SU-DHL-6 (cell line): ENCODE measurements at regions not wholly inside any gene's neighbourhood (a gene's known extent, or its start where the extent isn't known, plus 50 kb on each side); places are given as distances from the start of the nearest gene placed in this dataset.

Experiments
- H2AFZ ChIP-seq: fragments of 200-600 bp; sonication (generic); 2 replicates; pipeline ENCODE4 v1.6.1; 2014; ENCODE audit warnings: low read depth, mild to moderate bottlenecking, moderate library complexity, mixed read lengths, antibody characterized with exemption, low read length; ENCODE audit not compliant: severe bottlenecking
- H3F3A ChIP-seq: fragments of 200-600 bp; shearing (Covaris generic); 2 replicates; pipeline ENCODE4 v1.6.0; 2016; ENCODE audit warnings: antibody characterized with exemption, mild to moderate bottlenecking; ENCODE audit not compliant: insufficient read depth
- H3K27ac ChIP-seq: fragments of 200-600 bp; sonication (generic); 2 replicates; pipeline ENCODE4 v1.5.1; 2016; ENCODE audit warnings: low read depth, mild to moderate bottlenecking, low read length, moderate library complexity, mixed read lengths
- H3K27me3 ChIP-seq: fragments of 200-600 bp; sonication (generic), shearing (Covaris generic); 2 replicates; pipeline ENCODE4 v1.6.0; 2014; ENCODE audit warnings: mild to moderate bottlenecking, low read length
- H3K36me3 ChIP-seq: fragments of 200-600 bp; sonication (generic); 2 replicates; pipeline ENCODE4 v1.6.1; 2014; ENCODE audit warnings: mild to moderate bottlenecking, low read length, mixed read lengths
- H3K4me2 ChIP-seq: fragments of 300-600, 200-600 bp; shearing (Covaris generic), sonication (generic); 2 replicates; pipeline ENCODE4 v1.6.0; 2014; ENCODE audit warnings: low read length, low read depth, mild to moderate bottlenecking; ENCODE audit not compliant: poor library complexity, severe bottlenecking
- H3K4me3 ChIP-seq: fragments of 200-600 bp; sonication (generic); 2 replicates; pipeline ENCODE4 v1.5.1; 2014; ENCODE audit warnings: antibody characterized with exemption, low read length, mild to moderate bottlenecking, mixed read lengths; ENCODE audit not compliant: insufficient read depth, poor library complexity, severe bottlenecking
- H3K79me2 ChIP-seq: fragments of 200-600 bp; sonication (generic); 2 replicates; pipeline ENCODE4 v1.6.1; 2014; ENCODE audit warnings: mild to moderate bottlenecking, low read length, moderate library complexity; ENCODE audit not compliant: insufficient read depth
- H3K9ac ChIP-seq: fragments of 200-600 bp; sonication (generic); 2 replicates; pipeline ENCODE4 v1.7.0; 2014; ENCODE audit warnings: mild to moderate bottlenecking, low read length
- H3K9me2 ChIP-seq: fragments of 200-600 bp; sonication (generic); replicated peaks from 2 replicates; pipeline ENCODE4 v1.6.1; 2014; ENCODE audit warnings: low read length; ENCODE audit not compliant: insufficient read depth
- H3K9me3 ChIP-seq: fragments of 200-600 bp; sonication (generic); 2 replicates; pipeline ENCODE4 v1.6.1; 2014; ENCODE audit warnings: low read length, mixed read lengths; ENCODE audit not compliant: insufficient read depth
- H4K20me1 ChIP-seq: fragments of 200-600 bp; sonication (generic); 2 replicates; pipeline ENCODE4 v1.6.1; 2014; ENCODE audit warnings: low read depth, mild to moderate bottlenecking, antibody characterized with exemption, low read length, moderate library complexity, mixed read lengths
- CTCF ChIP-seq: fragments of 200-600 bp; sonication (generic); IDR thresholded peaks from one replicate; pipeline ENCODE4 v1.5.1; 2017; ENCODE audit warnings: antibody characterized with exemption, mild to moderate bottlenecking, low read length, moderate library complexity; ENCODE audit not compliant: insufficient read depth, poor library complexity, severe bottlenecking
- EZH2phosphoT487 ChIP-seq: fragments of 200-600 bp; sonication (generic), shearing (Covaris generic); conservative IDR thresholded peaks from 2 replicates; pipeline ENCODE4 v1.6.1; 2018; ENCODE audit warnings: mild to moderate bottlenecking, antibody characterized with exemption, low read length, moderate library complexity, mixed read lengths

- Histone ChIP-seq H3K36me3 (no peaks in the 10 kb centered on the region), H3K9me2 (no peaks in the 10 kb centered on the region), H3F3A (no peaks in the 10 kb centered on the region), H3K9ac (no peak overlapping the region), H3K27ac (no peak overlapping the region), H3K4me3 (no peak overlapping the region), H2AFZ (no peak overlapping the region), H4K20me1 (no peaks in the 10 kb centered on the region), H3K4me2 (no peak overlapping the region), H3K27me3 (no peaks in the 10 kb centered on the region; the same call in 1 of the 2 replicates), H3K9me3 (no peaks in the 10 kb centered on the region), H3K79me2 (no peaks in the 10 kb centered on the region)
- TF ChIP-seq EZH2phosphoT487 (no peak), CTCF (no peak)
Observed at GRCh38 chr2:15706424-15706823, 114.8 kb downstream of the DDX1 start.

- TF ChIP-seq CTCF = no peak
- TF ChIP-seq EZH2phosphoT487 = no peak
- Histone ChIP-seq H3K79me2 (no peaks in the 10 kb centered on the region), H3K27me3 (no peaks in the 10 kb centered on the region; the same call in 1 of the 2 replicates), H3K27ac (no peak overlapping the region), H3K9ac (no peak overlapping the region), H3F3A (no peaks in the 10 kb centered on the region), H2AFZ (no peak overlapping the region), H3K4me3 (no peak overlapping the region), H3K36me3 (no peaks in the 10 kb centered on the region), H3K9me3 (no peaks in the 10 kb centered on the region), H3K9me2 (no peaks in the 10 kb centered on the region), H3K4me2 (no peak overlapping the region), H4K20me1 (no peaks in the 10 kb centered on the region)
Observed at GRCh38 chr2:15706986-15707632, 115.4 kb downstream of the DDX1 start.

GRCh38 chr2:15708161-15708560, 116.5 kb downstream of the DDX1 start:
- H3K9me3 ChIP-seq = no peaks in the 10 kb centered on the region
- H3K27me3 ChIP-seq = no peaks in the 10 kb centered on the region; the same call in 1 of the 2 replicates
- no peaks in the 10 kb centered on the region for H3F3A ChIP-seq
- H2AFZ ChIP-seq = no peak overlapping the region
- H3K79me2 ChIP-seq = no peaks in the 10 kb centered on the region
- no peak overlapping the region for H3K4me3 ChIP-seq
- no peak overlapping the region for H3K4me2 ChIP-seq
- TF ChIP-seq EZH2phosphoT487 = no peak
- no peak for TF ChIP-seq CTCF
- H4K20me1 ChIP-seq = no peaks in the 10 kb centered on the region
- no peak overlapping the region for H3K9ac ChIP-seq
- H3K36me3 ChIP-seq = no peaks in the 10 kb centered on the region
- H3K9me2 ChIP-seq = no peaks in the 10 kb centered on the region
- no peak overlapping the region for H3K27ac ChIP-seq
